RWPE2 (cell line): ENCODE measurements at regions not wholly inside any gene's neighbourhood (a gene's known extent, or its start where the extent isn't known, plus 50 kb on each side); places are given as distances from the start of the nearest gene placed in this dataset.

Experiments
- ATAC-seq: fragments of 200-7000 bp; cut with Tn5 transposase; 3 replicates; pipeline ENCODE4 v1.9.1; 2021; ENCODE audit warnings: low read depth
- DNase-seq: peaks from one replicate; pipeline ENCODE4 v3.0.0-alpha.2; 2020; ENCODE audit warnings: low spot score
- H3K27ac ChIP-seq: fragments of 450-650 bp; 2 replicates; pipeline ENCODE4 v1.5.1; 2017; ENCODE audit warnings: mild to moderate bottlenecking; ENCODE audit not compliant: poor library complexity, severe bottlenecking
- H3K27me3 ChIP-seq: fragments of 250-450 bp; sonication (Bioruptor Pico); 2 replicates; pipeline ENCODE4 v1.5.1; 2021; ENCODE audit warnings: mild to moderate bottlenecking, moderate library complexity; ENCODE audit not compliant: insufficient read depth, poor library complexity, severe bottlenecking
- H3K36me3 ChIP-seq: fragments of 250-450 bp; sonication (Bioruptor Pico); 2 replicates; pipeline ENCODE4 v1.5.1; 2020; ENCODE audit warnings: low read depth, mild to moderate bottlenecking, moderate library complexity
- H3K4me1 ChIP-seq: fragments of 250-450 bp; sonication (Bioruptor Pico); 2 replicates; pipeline ENCODE4 v1.5.1; 2021; ENCODE audit warnings: mild to moderate bottlenecking, moderate library complexity; ENCODE audit not compliant: insufficient read depth, poor library complexity, severe bottlenecking
- H3K4me3 ChIP-seq: fragments of 250-450 bp; sonication (Bioruptor Pico); 2 replicates; pipeline ENCODE4 v1.5.1; 2021; ENCODE audit warnings: mild to moderate bottlenecking, moderate library complexity; ENCODE audit not compliant: severe bottlenecking
- H3K9me3 ChIP-seq: fragments of 250-450 bp; sonication (Bioruptor Pico); 2 replicates; pipeline ENCODE4 v1.5.1; 2021; ENCODE audit warnings: mild to moderate bottlenecking, moderate library complexity; ENCODE audit not compliant: severe bottlenecking
- CTCF ChIP-seq: fragments of 450-650 bp; IDR thresholded peaks from one replicate; pipeline ENCODE4 v1.5.1; 2017; ENCODE audit warnings: mild to moderate bottlenecking, moderate library complexity; ENCODE audit not compliant: poor library complexity, severe bottlenecking

- no peak for DNase-seq
- no peak for TF ChIP-seq CTCF
- H3K4me1 ChIP-seq: no peaks in the 10 kb centered on the region
- no peaks in the 10 kb centered on the region for H3K9me3 ChIP-seq
- no peaks in the 10 kb centered on the region for H3K36me3 ChIP-seq
- no peaks in the 10 kb centered on the region for H3K27me3 ChIP-seq
- H3K4me3 ChIP-seq: no peak overlapping the region
- no peak for ATAC-seq
- no peak overlapping the region for H3K27ac ChIP-seq
Observed at GRCh38 chr2:59887366-59887765, 666.1 kb downstream of the BCL11A start.

- Histone ChIP-seq H3K27me3 (no peaks in the 10 kb centered on the region), H3K27ac (no peak overlapping the region), H3K4me1 (no peaks in the 10 kb centered on the region), H3K36me3 (no peaks in the 10 kb centered on the region), H3K9me3 (no peaks in the 10 kb centered on the region), H3K4me3 (no peak overlapping the region)
- no peak for ATAC-seq
- TF ChIP-seq CTCF: no peak
- no peak for DNase-seq
Observed at GRCh38 chr2:59886759-59887158, 666.7 kb downstream of the BCL11A start.

- TF ChIP-seq CTCF: no peak
- Histone ChIP-seq H3K36me3 (no peaks in the 10 kb centered on the region), H3K9me3 (no peaks in the 10 kb centered on the region), H3K27me3 (no peaks in the 10 kb centered on the region), H3K27ac (no peak overlapping the region), H3K4me3 (no peak overlapping the region), H3K4me1 (no peaks in the 10 kb centered on the region)
- ATAC-seq (no peak), DNase-seq (no peak)
Observed at GRCh38 chr2:59885541-59885940, 667.9 kb downstream of the BCL11A start.

- no peaks in the 10 kb centered on the region for H3K4me1 ChIP-seq
- no peak overlapping the region for H3K4me3 ChIP-seq
- no peaks in the 10 kb centered on the region for H3K36me3 ChIP-seq
- TF ChIP-seq CTCF: no peak
- H3K27ac ChIP-seq: no peak overlapping the region
- ATAC-seq: no peak
- no peaks in the 10 kb centered on the region for H3K27me3 ChIP-seq
- H3K9me3 ChIP-seq: no peaks in the 10 kb centered on the region
- DNase-seq: no peak
Observed at GRCh38 chr2:59884166-59884565, 669.3 kb downstream of the BCL11A start.

- Histone ChIP-seq H3K9me3 (no peaks in the 10 kb centered on the region), H3K27me3 (no peaks in the 10 kb centered on the region), H3K4me1 (no peaks in the 10 kb centered on the region), H3K27ac (no peak overlapping the region), H3K4me3 (no peak overlapping the region), H3K36me3 (no peaks in the 10 kb centered on the region)
- TF ChIP-seq CTCF: no peak
- DNase-seq (no peak), ATAC-seq (peak; percentile 64)
Observed at GRCh38 chr2:59882822-59883221, 670.6 kb downstream of the BCL11A start.
